PC-9 (cell line): ENCODE measurements at regions not wholly inside any gene's neighbourhood (a gene's known extent, or its start where the extent isn't known, plus 50 kb on each side); places are given as distances from the start of the nearest gene placed in this dataset.
A peak's percentile ranks its signal among the peaks of the same experiment; 100 is the strongest.

Source experiments
- BruUV-seq: library from RNA; stranded (reverse); fragments of 400-500 nt; replicated peaks from 2 replicates; lab custom pipeline; 2021; lab: Mats Ljungman, UMichigan
- CTCF ChIA-PET: fragments of 300-600 bp; sonication (Branson Sonifier 250); formaldehyde crosslinking; loops from one replicate; lab custom pipeline; 2022; ENCODE audit warnings: antibody characterized with exemption; lab: Charles Lee
- POLR2A ChIA-PET: fragments of 300-600 bp; sonication (Branson Sonifier 250); formaldehyde crosslinking; loops from one replicate; lab custom pipeline; 2022; ENCODE audit warnings: antibody characterized with exemption; ENCODE audit not compliant: unreplicated experiment; lab: Charles Lee
- DNase-seq, 2 experiments: peaks; one replicate each; pipeline versions ENCODE4 v3.0.0 to v3.0.0-alpha.2; 2015 to 2022; ENCODE audit warnings: mixed read lengths in 1 of 2
- H2AFZ ChIP-seq: fragments of 200-600 bp; sonication (generic); 2 replicates; pipeline ENCODE4 v1.8.1; 2017; ENCODE audit warnings: antibody characterized with exemption
- H3F3A ChIP-seq: fragments of 200-600 bp; sonication (generic); 2 replicates; pipeline ENCODE4 v1.8.1; 2017; ENCODE audit warnings: antibody characterized with exemption, mild to moderate bottlenecking, low read depth; ENCODE audit not compliant: insufficient read depth
- H3K27ac ChIP-seq: fragments of 200-600 bp; sonication (generic); 2 replicates; pipeline ENCODE4 v1.6.1; 2016; ENCODE audit warnings: mixed run types
- H3K27me3 ChIP-seq: fragments of 200-600 bp; sonication (generic); 2 replicates; pipeline ENCODE4 v1.6.1; 2016; ENCODE audit warnings: low read depth, mixed run types; ENCODE audit not compliant: insufficient read depth
- H3K36me3 ChIP-seq: fragments of 200-600 bp; sonication (generic); 2 replicates; pipeline ENCODE4 v1.6.1; 2016; ENCODE audit warnings: low read depth, mixed run types
- H3K4me1 ChIP-seq: fragments of 200-600 bp; sonication (generic); replicated peaks from 2 replicates; pipeline ENCODE4 v1.6.1; 2016; ENCODE audit warnings: mixed run types; ENCODE audit not compliant: insufficient read depth
- H3K4me2 ChIP-seq: fragments of 200-600 bp; sonication (generic); 2 replicates; pipeline ENCODE4 v1.6.1; 2017; ENCODE audit warnings: mixed run types
- H3K4me3 ChIP-seq: fragments of 200-600 bp; sonication (generic); 2 replicates; pipeline ENCODE4 v1.6.1; 2016; ENCODE audit warnings: mixed run types
- H3K79me2 ChIP-seq: fragments of 200-600 bp; sonication (generic); 2 replicates; pipeline ENCODE4 v1.6.1; 2017; ENCODE audit warnings: low read depth, mixed run types
- H3K9me2 ChIP-seq: fragments of 200-600 bp; sonication (generic); 2 replicates; pipeline ENCODE4 v1.8.1; 2017; ENCODE audit warnings: mild to moderate bottlenecking; ENCODE audit not compliant: insufficient read depth
- H3K9me3 ChIP-seq: fragments of 200-600 bp; sonication (generic); 2 replicates; pipeline ENCODE4 v1.8.1; 2016; ENCODE audit warnings: low read depth; ENCODE audit not compliant: insufficient read depth
- H4K20me1 ChIP-seq: fragments of 200-600 bp; sonication (generic); 2 replicates; pipeline ENCODE4 v1.8.1; 2017; ENCODE audit not compliant: insufficient read depth
- EZH2 ChIP-seq: fragments of 200-600 bp; sonication (generic); IDR thresholded peaks from 2 replicates; pipeline ENCODE4 v1.8.0; 2017; ENCODE audit warnings: antibody characterized with exemption, low read depth
- intact Hi-C: fragments of 100-400 bp; cut with micrococcal nuclease; formaldehyde crosslinking; loops from one replicate; pipeline ENCODE4 v1.10.0; 2022; ENCODE audit not compliant: unreplicated experiment
- TF ChIP-seq, protein P1 (sequence below): fragments of 200-600 bp; sonication (generic); conservative IDR thresholded peaks from 2 replicates; pipeline ENCODE4 v1.6.1; 2017; ENCODE audit warnings: mixed run types, antibody characterized with exemption, mild to moderate bottlenecking, moderate library complexity

DNA sequence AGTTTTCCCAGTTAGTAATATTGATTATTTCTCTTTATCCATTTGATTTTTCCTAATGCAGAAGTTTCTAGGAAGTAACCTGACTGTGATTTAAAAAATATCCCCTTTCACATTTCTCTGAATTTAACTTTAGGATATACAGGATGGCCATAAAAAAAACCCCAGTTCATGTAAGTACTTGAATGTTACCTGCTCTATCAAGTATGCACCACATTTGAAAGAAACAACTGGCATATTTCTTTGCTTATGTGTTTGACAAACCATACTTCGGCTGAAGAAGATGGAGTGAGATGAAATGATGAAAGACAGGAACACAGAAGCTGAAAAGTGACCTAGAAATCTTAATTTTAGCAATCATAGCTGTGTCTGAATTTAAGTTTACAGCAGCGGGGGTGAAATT lies 374.0 kb upstream of the NOX3 start:
- H3K9me2 ChIP-seq, result 0 out of 2 replicates have a peak, but pooled peaks cover 3% of the 10 kb centered on the region
- H3K4me3 ChIP-seq, result no peak overlapping the region
- no peaks in the 10 kb centered on the region for H4K20me1 ChIP-seq
- H3K4me1 ChIP-seq, result no peaks in the 10 kb centered on the region
- H3K27me3 ChIP-seq, result no peaks in the 10 kb centered on the region
- TF ChIP-seq EZH2, result no peak
- TF ChIP-seq, protein P1, sequence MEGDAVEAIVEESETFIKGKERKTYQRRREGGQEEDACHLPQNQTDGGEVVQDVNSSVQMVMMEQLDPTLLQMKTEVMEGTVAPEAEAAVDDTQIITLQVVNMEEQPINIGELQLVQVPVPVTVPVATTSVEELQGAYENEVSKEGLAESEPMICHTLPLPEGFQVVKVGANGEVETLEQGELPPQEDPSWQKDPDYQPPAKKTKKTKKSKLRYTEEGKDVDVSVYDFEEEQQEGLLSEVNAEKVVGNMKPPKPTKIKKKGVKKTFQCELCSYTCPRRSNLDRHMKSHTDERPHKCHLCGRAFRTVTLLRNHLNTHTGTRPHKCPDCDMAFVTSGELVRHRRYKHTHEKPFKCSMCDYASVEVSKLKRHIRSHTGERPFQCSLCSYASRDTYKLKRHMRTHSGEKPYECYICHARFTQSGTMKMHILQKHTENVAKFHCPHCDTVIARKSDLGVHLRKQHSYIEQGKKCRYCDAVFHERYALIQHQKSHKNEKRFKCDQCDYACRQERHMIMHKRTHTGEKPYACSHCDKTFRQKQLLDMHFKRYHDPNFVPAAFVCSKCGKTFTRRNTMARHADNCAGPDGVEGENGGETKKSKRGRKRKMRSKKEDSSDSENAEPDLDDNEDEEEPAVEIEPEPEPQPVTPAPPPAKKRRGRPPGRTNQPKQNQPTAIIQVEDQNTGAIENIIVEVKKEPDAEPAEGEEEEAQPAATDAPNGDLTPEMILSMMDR, result no peak
- H3K27ac ChIP-seq, result no peak overlapping the region
- no peaks in the 10 kb centered on the region for H3K9me3 ChIP-seq
- peak overlapping the region; percentile 55; the same call in 1 of the 2 replicates for H2AFZ ChIP-seq
- no peaks in the 10 kb centered on the region for H3K36me3 ChIP-seq
- BruUV-seq, result no TSS peak
- ChIA-PET POLR2A (no interaction called here), CTCF (no interaction called here)
- no peak overlapping the region for H3K4me2 ChIP-seq
- no peaks in the 10 kb centered on the region for H3F3A ChIP-seq
- H3K79me2 ChIP-seq, result no peaks in the 10 kb centered on the region
- intact Hi-C loops, result no loop called here
- DNase-seq, result no peak

DNA sequence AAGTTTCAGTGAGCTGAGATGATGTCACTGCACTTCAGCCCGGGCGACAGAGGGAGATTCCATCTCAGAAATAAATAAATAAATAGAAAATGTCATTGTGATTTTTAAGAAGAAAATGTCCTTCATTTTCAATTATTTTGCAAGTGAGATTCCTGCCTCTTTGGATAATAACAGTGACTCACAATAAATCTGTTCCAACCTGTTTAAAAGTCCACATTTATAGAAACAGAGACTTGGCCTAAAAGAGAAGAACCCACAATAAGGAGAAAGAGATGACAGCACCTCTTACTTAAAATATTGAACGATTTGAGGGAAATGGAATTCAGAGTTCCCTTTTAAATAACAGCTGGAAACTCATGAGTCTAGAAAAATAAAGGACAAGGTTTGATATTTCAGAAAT lies 373.4 kb upstream of the NOX3 start:
- ChIA-PET CTCF (no interaction called here), POLR2A (no interaction called here)
- BruUV-seq, result no TSS peak
- no peaks in the 10 kb centered on the region for H3K9me3 ChIP-seq
- intact Hi-C loops, result no loop called here
- no peak overlapping the region for H3K4me2 ChIP-seq
- DNase-seq, result no peak
- H2AFZ ChIP-seq, result no peak overlapping the region
- H3K27ac ChIP-seq, result no peak overlapping the region
- H3K79me2 ChIP-seq, result no peaks in the 10 kb centered on the region
- no peaks in the 10 kb centered on the region for H3K4me1 ChIP-seq
- H3K4me3 ChIP-seq, result no peak overlapping the region
- no peaks in the 10 kb centered on the region for H4K20me1 ChIP-seq
- H3K36me3 ChIP-seq, result no peaks in the 10 kb centered on the region
- H3F3A ChIP-seq, result no peaks in the 10 kb centered on the region
- no peaks in the 10 kb centered on the region for H3K27me3 ChIP-seq
- TF ChIP-seq EZH2, result no peak
- TF ChIP-seq, protein P1, result no peak
- H3K9me2 ChIP-seq, result 0 out of 2 replicates have a peak, but pooled peaks cover 3% of the 10 kb centered on the region

DNA sequence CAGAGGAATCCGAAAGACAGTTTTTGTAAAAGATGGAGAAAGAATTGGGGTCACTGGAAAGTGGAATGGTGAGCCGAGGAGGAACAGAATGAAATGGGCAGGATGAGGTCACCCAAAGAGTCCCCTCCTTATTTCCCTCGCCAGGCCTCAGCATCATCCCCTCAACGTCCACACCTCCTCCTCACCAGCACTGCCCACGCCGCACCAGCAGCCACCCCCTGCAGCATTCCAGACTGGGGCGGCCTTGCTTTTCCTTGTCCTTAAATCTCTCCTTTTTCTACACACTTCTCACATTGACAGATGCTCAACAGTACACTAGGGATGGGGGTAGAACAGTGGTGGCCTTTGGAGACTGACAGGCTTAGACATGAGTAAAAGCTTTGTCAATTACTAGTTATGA lies 363.1 kb upstream of the NOX3 start:
- Histone ChIP-seq H3F3A (no peaks in the 10 kb centered on the region), H3K9me2 (no peaks in the 10 kb centered on the region), H3K4me3 (no peak overlapping the region), H3K9me3 (no peaks in the 10 kb centered on the region), H3K27ac (no peak overlapping the region), H4K20me1 (no peaks in the 10 kb centered on the region), H3K27me3 (no peaks in the 10 kb centered on the region), H2AFZ (no peak overlapping the region), H3K4me1 (no peaks in the 10 kb centered on the region), H3K79me2 (no peaks in the 10 kb centered on the region), H3K4me2 (no peak overlapping the region), H3K36me3 (no peaks in the 10 kb centered on the region)
- TF ChIP-seq EZH2, result no peak
- TF ChIP-seq, protein P1, result no peak
- intact Hi-C loops, result no loop called here
- POLR2A ChIA-PET, result no interaction called here
- BruUV-seq, result no TSS peak
- CTCF ChIA-PET, result no interaction called here
- no peak for DNase-seq
